Neural progenitor cell (in vitro differentiated cells): ENCODE measurements at regions not wholly inside any gene's neighbourhood (a gene's known extent, or its start where the extent isn't known, plus 50 kb on each side); places are given as distances from the start of the nearest gene placed in this dataset.

Source experiments
- CTCF ChIP-seq: fragments of 200-600 bp; sonication (generic); IDR thresholded peaks from 2 replicates; pipeline ENCODE4 v1.5.1; 2017; ENCODE audit warnings: antibody characterized with exemption, mild to moderate bottlenecking
- EZH2phosphoT487 ChIP-seq: fragments of 200-600 bp; sonication (generic); IDR thresholded peaks from 2 replicates; pipeline ENCODE4 v1.6.1; 2017; ENCODE audit warnings: antibody characterized with exemption

- TF ChIP-seq CTCF (no peak), EZH2phosphoT487 (no peak)
Observed at GRCh38 chr20:63062188-63063140, 55.7 kb upstream of the BHLHE23 start.
